ENCODE measurements at regions not wholly inside any gene's neighbourhood (a gene's known extent, or its start where the extent isn't known, plus 50 kb on each side); places are given as distances from the start of the nearest gene placed in this dataset.
A peak's percentile ranks its signal among the peaks of the same experiment; 100 is the strongest.

DNA sequence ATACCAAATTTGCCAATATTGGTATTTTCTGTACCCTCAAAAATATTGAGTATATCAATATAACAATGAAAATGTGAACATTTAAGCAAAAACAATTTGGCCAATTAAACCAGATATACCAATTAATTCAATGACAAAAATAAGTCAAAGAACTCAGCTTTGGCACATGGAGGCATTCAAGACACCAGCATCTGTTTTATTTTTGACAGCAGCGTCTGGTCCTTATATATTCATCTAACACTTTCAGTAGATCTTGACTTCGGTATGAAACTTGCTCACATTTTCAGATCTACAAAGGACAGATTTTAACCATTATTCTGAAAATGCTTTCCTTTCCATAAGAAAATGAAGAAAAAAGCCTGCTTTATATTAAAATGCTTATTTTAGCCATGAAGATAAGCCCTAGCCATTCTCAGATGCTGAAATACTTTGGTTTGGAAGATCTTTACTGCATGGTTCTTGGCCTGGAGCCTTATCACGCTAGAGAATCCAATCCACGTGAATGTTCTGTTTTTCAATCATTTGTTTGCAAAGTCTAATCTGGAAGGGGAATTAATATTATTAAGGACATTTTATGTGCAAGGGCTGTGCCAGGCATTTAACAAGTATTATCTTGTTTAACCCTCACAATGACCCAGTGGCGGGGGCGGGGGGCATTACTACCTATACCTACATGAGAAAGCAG lies 132.2 kb downstream of the DLEU7 start:
- Histone ChIP-seq H3K27me3 (ENCODE audit: control insufficient read depth in 1 of 2, insufficient read depth in 2 of 2, low read length in 2 of 2) (no peaks in the 10 kb centered on the region), H3K4me1 (ENCODE audit: control insufficient read depth, insufficient read depth, low read length) (no peaks in the 10 kb centered on the region), H3K36me3 (ENCODE audit: control insufficient read depth in 2 of 2, insufficient read depth in 2 of 2, low read length in 2 of 2) (no peaks in the 10 kb centered on the region), H3K27ac (ENCODE audit: low read length) (no peak overlapping the region), H3K9me3 (ENCODE audit: control insufficient read depth in 2 of 2, low read length in 2 of 2) (no peaks in the 10 kb centered on the region), H3K4me3 (ENCODE audit: low read length in 2 of 2) (no peak overlapping the region), H3K9ac (ENCODE audit: low read length in 2 of 2) (no peak overlapping the region)

DNA sequence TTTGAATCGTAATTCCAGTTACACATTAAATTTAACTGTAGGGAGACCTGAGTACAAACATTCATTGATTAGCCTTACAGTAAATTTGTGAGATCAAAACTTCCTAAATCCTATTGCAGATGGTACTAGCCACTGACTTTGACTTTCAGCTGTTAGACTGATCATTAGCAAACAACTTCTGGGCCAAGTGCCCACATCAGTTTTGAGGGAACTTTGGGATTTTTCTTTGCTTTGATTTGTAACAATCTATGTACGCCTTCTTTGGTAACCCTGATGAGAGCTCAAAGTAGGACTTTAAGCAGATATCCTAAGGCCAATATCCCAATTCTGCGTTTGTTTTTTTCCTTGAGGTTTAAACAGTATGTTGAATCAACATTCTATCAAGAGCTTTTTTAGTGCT lies 131.5 kb downstream of the DLEU7 start:
- no peaks in the 10 kb centered on the region for H3K9me3 ChIP-seq (ENCODE audit: control insufficient read depth in 2 of 2, low read length in 2 of 2)
- H3K4me3 ChIP-seq (ENCODE audit: low read length in 2 of 2): no peak overlapping the region
- H3K9ac ChIP-seq (ENCODE audit: low read length in 2 of 2): no peak overlapping the region
- no peaks in the 10 kb centered on the region for H3K4me1 ChIP-seq (ENCODE audit: control insufficient read depth, insufficient read depth, low read length)
- no peak overlapping the region for H3K27ac ChIP-seq (ENCODE audit: low read length)
- no peaks in the 10 kb centered on the region for H3K36me3 ChIP-seq (ENCODE audit: control insufficient read depth in 2 of 2, insufficient read depth in 2 of 2, low read length in 2 of 2)
- H3K27me3 ChIP-seq (ENCODE audit: control insufficient read depth in 1 of 2, insufficient read depth in 2 of 2, low read length in 2 of 2): no peaks in the 10 kb centered on the region

DNA sequence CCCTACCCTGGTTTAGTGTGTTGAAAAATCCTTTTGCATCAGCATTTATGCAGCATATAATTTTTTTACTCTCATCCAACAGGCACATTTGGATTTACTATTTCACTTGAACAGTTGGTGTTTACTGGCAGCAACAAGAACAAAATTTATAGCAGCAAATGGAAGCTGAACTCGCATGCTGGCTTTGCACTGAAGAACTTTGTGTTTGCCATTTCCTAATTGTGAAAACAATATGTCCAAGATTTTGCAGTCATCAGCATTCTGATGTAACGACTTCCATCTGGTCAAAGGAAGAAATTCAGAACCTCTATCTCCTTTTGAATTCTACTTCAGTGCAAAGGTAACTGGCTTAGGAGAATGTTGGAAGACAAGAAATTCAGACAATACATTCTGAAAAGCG lies 131.0 kb downstream of the DLEU7 start:
- no peaks in the 10 kb centered on the region for H3K4me1 ChIP-seq (ENCODE audit: control insufficient read depth, insufficient read depth, low read length)
- no peaks in the 10 kb centered on the region for H3K9me3 ChIP-seq (ENCODE audit: control insufficient read depth in 2 of 2, low read length in 2 of 2)
- H3K9ac ChIP-seq (ENCODE audit: low read length in 2 of 2): no peak overlapping the region
- no peaks in the 10 kb centered on the region for H3K27me3 ChIP-seq (ENCODE audit: control insufficient read depth in 1 of 2, insufficient read depth in 2 of 2, low read length in 2 of 2)
- no peak overlapping the region for H3K4me3 ChIP-seq (ENCODE audit: low read length in 2 of 2)
- no peaks in the 10 kb centered on the region for H3K36me3 ChIP-seq (ENCODE audit: control insufficient read depth in 2 of 2, insufficient read depth in 2 of 2, low read length in 2 of 2)
- H3K27ac ChIP-seq (ENCODE audit: low read length): no peak overlapping the region

DNA sequence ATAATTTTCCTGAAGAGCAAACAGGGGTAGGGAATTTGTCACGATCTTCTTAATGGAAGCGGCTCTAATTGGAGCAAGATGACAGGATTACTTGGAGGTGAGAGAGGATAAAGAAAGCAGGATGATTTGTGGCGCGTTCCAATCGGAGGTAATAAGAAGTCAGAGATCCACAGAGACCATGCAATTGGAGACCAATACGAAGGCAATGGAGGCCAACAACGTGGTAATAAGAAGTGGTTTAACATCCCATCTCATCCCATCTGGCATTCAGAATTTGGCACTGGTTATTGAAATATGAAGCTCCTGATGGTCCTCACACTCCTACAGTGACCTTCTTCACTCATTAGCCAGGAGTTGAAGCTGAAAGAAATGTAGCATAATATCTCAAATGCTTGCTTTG lies 130.6 kb downstream of the DLEU7 start:
- Histone ChIP-seq H3K4me1 (ENCODE audit: control insufficient read depth, insufficient read depth, low read length) (no peaks in the 10 kb centered on the region), H3K36me3 (ENCODE audit: control insufficient read depth in 2 of 2, insufficient read depth in 2 of 2, low read length in 2 of 2) (no peaks in the 10 kb centered on the region), H3K27ac (ENCODE audit: low read length) (no peak overlapping the region), H3K4me3 (ENCODE audit: low read length in 2 of 2) (no peak overlapping the region), H3K9me3 (ENCODE audit: control insufficient read depth in 2 of 2, low read length in 2 of 2) (no peaks in the 10 kb centered on the region), H3K27me3 (ENCODE audit: control insufficient read depth in 1 of 2, insufficient read depth in 2 of 2, low read length in 2 of 2) (no peaks in the 10 kb centered on the region), H3K9ac (ENCODE audit: low read length in 2 of 2) (no peak overlapping the region)

DNA sequence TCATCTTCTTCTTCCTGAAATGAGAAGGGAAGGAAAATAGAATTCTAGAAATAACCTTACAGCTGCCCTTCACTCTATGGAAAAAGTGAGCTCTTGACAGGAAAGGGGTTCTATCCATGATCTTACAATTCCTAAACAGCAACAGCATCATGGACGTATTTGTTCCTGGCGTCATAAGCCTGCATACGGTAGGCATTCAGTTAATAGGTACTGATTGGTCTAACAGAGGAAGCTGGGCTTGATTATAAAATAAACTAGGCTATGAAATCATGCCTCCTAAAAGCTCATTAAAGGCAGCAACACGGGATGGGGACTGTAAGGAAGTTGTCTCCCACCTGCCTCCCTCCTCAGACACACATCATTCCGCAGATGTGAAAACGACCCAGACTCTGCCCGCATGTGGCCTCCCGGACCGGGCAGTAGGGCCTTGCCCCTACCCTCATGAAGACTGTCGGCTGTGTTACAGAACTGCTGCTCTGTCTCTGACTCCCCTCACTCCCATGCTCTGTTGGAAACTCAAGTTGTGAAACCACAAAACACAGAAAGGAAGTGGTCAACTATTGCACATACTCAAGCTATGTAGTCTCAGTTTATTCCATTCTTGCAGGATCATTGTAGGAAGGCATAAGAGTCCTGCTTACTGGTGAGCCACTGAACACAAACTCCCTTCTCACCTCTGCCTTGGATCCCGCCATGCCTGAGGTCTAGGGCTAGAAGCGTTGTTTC lies 129.8 kb downstream of the DLEU7 start:
- Histone ChIP-seq H3K36me3 (ENCODE audit: control insufficient read depth in 2 of 2, insufficient read depth in 2 of 2, low read length in 2 of 2) (no peaks in the 10 kb centered on the region), H3K27ac (ENCODE audit: low read length) (no peak overlapping the region), H3K4me1 (ENCODE audit: control insufficient read depth, insufficient read depth, low read length) (no peaks in the 10 kb centered on the region), H3K27me3 (ENCODE audit: control insufficient read depth in 1 of 2, insufficient read depth in 2 of 2, low read length in 2 of 2) (no peaks in the 10 kb centered on the region), H3K9ac (ENCODE audit: low read length in 2 of 2) (no peak overlapping the region), H3K4me3 (ENCODE audit: low read length in 2 of 2) (no peak overlapping the region), H3K9me3 (ENCODE audit: control insufficient read depth in 2 of 2, low read length in 2 of 2) (no peaks in the 10 kb centered on the region)

DNA sequence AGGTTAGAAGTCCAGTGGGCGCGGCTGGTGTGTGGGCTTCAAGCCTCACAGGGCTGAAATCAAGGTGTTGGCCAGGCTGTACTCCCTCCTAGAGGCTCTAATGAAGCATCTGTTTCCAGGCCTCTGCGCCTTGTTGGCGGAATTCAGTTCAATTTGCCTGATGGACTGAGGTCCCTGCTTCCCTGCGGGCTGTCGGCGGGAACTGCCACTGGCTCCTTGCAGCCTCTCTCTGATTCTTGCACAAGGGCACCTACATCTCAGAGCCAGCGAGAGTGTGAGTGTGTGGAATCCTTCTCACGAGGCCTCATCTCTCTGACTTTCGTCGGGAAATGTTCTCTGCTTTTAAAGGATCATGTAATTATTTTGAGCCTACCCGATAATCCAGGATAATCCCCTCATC lies 128.6 kb downstream of the DLEU7 start:
- H3K27ac ChIP-seq (ENCODE audit: low read length): no peak overlapping the region
- no peak overlapping the region for H3K9ac ChIP-seq (ENCODE audit: low read length in 2 of 2)
- no peaks in the 10 kb centered on the region for H3K36me3 ChIP-seq (ENCODE audit: control insufficient read depth in 2 of 2, insufficient read depth in 2 of 2, low read length in 2 of 2)
- no peaks in the 10 kb centered on the region for H3K9me3 ChIP-seq (ENCODE audit: control insufficient read depth in 2 of 2, low read length in 2 of 2)
- no peaks in the 10 kb centered on the region for H3K4me1 ChIP-seq (ENCODE audit: control insufficient read depth, insufficient read depth, low read length)
- H3K27me3 ChIP-seq (ENCODE audit: control insufficient read depth in 1 of 2, insufficient read depth in 2 of 2, low read length in 2 of 2): no peaks in the 10 kb centered on the region
- no peak overlapping the region for H3K4me3 ChIP-seq (ENCODE audit: low read length in 2 of 2)

DNA sequence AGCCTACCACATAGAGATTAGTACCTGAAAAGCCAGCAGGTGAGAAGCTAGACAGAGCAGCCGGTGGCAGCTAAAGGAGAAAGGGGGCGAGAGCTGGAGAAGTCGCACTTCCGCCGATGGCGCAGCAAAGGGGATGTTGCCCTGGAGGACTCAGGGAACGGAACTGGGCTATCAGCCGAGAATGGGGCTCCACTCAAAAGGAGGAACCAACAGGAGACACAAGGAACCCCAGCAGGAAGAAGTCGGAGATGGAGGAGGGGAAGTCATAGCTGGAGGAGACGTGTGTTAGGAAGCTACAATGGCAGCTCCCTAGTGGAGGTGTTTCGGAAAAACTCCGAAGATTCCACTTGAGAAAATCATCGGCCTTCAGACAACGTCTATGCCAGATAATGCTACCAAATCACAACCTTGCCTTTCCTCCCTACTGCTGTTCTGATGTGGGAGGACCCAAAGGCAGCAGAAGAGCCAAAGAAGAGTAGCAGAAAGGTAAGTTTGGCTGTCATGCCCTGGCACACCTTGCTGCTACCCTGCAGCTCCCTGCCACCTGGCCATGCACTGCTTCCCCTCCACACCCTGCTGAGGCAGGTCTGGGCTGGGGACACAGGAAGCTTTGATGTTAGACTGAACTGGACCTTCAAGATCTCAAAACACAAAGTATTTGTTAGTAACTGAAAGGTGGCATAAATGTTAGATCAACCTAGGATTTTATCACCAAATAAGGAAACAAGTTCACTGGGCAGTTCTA lies 127.9 kb downstream of the DLEU7 start:
- no peaks in the 10 kb centered on the region for H3K27me3 ChIP-seq (ENCODE audit: control insufficient read depth in 1 of 2, insufficient read depth in 2 of 2, low read length in 2 of 2)
- no peaks in the 10 kb centered on the region for H3K36me3 ChIP-seq (ENCODE audit: control insufficient read depth in 2 of 2, insufficient read depth in 2 of 2, low read length in 2 of 2)
- H3K9me3 ChIP-seq (ENCODE audit: control insufficient read depth in 2 of 2, low read length in 2 of 2): no peaks in the 10 kb centered on the region
- H3K9ac ChIP-seq (ENCODE audit: low read length in 2 of 2): no peak overlapping the region
- H3K4me1 ChIP-seq (ENCODE audit: control insufficient read depth, insufficient read depth, low read length): no peaks in the 10 kb centered on the region
- no peak overlapping the region for H3K27ac ChIP-seq (ENCODE audit: low read length)
- H3K4me3 ChIP-seq (ENCODE audit: low read length in 2 of 2): peak overlapping the region in 1 of 2 donors; percentile 17

DNA sequence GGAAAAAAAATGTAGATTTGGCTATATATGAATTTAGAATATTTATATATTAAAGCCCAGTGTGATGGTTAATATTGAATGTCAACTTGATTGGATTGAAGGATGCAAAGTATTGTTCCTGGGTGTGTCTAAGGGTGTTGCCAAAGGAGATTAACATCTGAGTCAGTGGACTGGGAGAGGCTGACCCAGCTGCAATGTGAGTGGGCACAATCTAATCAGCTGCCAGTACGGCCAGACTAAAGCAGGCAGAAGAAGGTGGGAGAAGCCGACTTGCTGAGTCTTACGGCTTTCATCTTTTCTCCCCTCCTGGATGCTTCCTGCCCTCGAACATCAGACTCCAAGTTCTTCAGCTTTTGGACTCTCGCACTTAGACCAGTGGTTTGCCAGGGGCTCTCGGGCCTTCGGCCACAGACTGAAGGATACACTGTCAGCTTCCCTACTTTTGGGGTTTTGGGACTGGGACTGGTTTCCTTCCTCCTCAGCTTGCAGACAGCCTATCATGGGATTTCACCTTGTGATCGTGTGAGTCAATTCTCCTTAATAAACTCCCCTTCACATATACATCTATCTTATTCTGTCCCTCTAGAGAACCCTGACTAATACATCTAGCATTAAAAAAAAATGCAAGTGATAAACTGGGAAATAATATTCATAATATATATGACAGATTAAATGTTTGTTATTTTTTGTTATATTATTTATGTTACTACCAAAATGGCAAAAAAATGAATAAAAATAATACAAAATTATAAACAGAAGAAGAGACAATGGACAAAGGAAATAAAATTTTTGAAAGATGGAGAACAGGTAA lies 122.4 kb downstream of the DLEU7 start:
- H3K27me3 ChIP-seq (ENCODE audit: control insufficient read depth in 1 of 2, insufficient read depth in 2 of 2, low read length in 2 of 2): no peaks in the 10 kb centered on the region
- peaks cover 0 to 6% of the 10 kb centered on the region in 2 donors for H3K9me3 ChIP-seq (ENCODE audit: control insufficient read depth in 2 of 2, low read length in 2 of 2)
- no peak overlapping the region for H3K9ac ChIP-seq (ENCODE audit: low read length in 2 of 2)
- no peak overlapping the region for H3K27ac ChIP-seq (ENCODE audit: low read length)
- no peaks in the 10 kb centered on the region for H3K4me1 ChIP-seq (ENCODE audit: control insufficient read depth, insufficient read depth, low read length)
- no peak overlapping the region for H3K4me3 ChIP-seq (ENCODE audit: low read length in 2 of 2)
- H3K36me3 ChIP-seq (ENCODE audit: control insufficient read depth in 2 of 2, insufficient read depth in 2 of 2, low read length in 2 of 2): no peaks in the 10 kb centered on the region

DNA sequence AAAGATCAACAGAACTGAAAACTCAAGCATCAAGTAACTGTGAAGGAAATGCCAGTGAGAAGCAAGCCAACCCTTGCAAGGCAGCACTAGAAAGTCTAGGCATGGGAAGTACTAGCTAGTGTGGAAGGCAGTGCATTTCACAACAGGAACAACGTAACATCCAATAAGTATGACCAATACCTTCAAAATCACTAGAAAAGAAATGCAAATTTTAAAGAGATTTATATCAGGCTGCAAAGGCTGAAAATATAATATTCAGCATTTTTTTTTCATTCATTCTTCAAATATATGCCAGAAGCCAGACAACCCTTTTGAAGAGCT lies 121.9 kb downstream of the DLEU7 start:
- Histone ChIP-seq H3K4me1 (ENCODE audit: control insufficient read depth, insufficient read depth, low read length) (no peaks in the 10 kb centered on the region), H3K4me3 (ENCODE audit: low read length in 2 of 2) (no peak overlapping the region), H3K9me3 (ENCODE audit: control insufficient read depth in 2 of 2, low read length in 2 of 2) (peaks cover 0 to 6% of the 10 kb centered on the region in 2 donors), H3K36me3 (ENCODE audit: control insufficient read depth in 2 of 2, insufficient read depth in 2 of 2, low read length in 2 of 2) (no peaks in the 10 kb centered on the region), H3K9ac (ENCODE audit: low read length in 2 of 2) (no peak overlapping the region), H3K27ac (ENCODE audit: low read length) (no peak overlapping the region), H3K27me3 (ENCODE audit: control insufficient read depth in 1 of 2, insufficient read depth in 2 of 2, low read length in 2 of 2) (no peaks in the 10 kb centered on the region)

DNA sequence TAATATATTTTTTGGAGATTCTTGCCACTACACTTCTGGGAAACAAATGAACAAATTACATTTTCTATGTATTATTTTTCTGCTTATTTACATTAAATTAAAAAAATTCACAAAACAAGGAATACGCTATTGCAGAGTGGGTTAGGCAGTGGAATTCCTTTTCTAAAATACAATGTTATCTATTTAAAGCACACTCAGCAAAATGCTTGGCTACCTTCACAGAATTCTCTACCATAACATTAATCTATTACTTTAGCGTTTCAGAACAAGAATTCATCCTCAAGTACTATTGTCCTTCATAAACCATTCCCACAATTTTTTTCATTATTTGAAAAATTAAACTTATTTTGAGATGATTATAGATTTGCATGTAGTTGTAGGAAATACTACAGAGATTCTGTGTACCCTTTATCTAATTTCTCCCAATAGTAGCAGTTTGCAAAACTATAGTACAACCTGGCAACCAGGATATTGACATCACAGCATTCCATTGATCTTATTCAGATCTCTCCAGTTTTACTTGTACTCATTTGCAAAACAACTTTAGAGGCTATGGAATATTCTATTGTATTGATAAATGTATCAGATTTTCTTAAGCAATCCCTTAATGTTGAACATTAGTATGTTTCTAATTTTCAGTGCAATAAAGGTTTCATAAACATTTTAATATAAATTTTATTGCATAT lies 120.9 kb downstream of the DLEU7 start:
- H3K27me3 ChIP-seq (ENCODE audit: control insufficient read depth in 1 of 2, insufficient read depth in 2 of 2, low read length in 2 of 2): no peaks in the 10 kb centered on the region
- H3K4me1 ChIP-seq (ENCODE audit: control insufficient read depth, insufficient read depth, low read length): no peaks in the 10 kb centered on the region
- H3K36me3 ChIP-seq (ENCODE audit: control insufficient read depth in 2 of 2, insufficient read depth in 2 of 2, low read length in 2 of 2): no peaks in the 10 kb centered on the region
- peaks cover 0 to 6% of the 10 kb centered on the region in 2 donors for H3K9me3 ChIP-seq (ENCODE audit: control insufficient read depth in 2 of 2, low read length in 2 of 2)
- no peak overlapping the region for H3K4me3 ChIP-seq (ENCODE audit: low read length in 2 of 2)
- H3K27ac ChIP-seq (ENCODE audit: low read length): no peak overlapping the region
- no peak overlapping the region for H3K9ac ChIP-seq (ENCODE audit: low read length in 2 of 2)
